ENCODE measurements at regions not wholly inside any gene's neighbourhood (a gene's known extent, or its start where the extent isn't known, plus 50 kb on each side); places are given as distances from the start of the nearest gene placed in this dataset.

DNA sequence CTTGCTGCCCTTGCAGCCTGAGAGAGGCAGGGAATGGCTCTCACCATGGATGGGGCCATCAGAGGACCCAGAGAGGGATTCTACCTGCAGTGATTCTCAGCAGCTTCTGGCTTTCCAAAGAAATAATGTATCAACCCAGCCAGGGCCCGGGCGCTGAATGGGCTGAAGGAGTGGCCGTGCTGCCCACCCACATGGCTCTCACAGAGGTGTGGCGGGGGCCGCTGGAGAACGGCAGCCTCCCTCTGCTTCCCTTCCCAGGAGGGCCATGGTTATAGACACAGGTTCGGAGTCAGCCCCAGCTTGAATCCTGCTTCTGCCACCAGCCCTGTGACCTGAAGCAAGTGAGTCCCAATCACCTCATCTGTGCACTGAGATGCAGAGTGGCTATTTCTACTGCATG, 82.7 kb downstream of the THAP12 start:
- DNase-seq: no peak

DNA sequence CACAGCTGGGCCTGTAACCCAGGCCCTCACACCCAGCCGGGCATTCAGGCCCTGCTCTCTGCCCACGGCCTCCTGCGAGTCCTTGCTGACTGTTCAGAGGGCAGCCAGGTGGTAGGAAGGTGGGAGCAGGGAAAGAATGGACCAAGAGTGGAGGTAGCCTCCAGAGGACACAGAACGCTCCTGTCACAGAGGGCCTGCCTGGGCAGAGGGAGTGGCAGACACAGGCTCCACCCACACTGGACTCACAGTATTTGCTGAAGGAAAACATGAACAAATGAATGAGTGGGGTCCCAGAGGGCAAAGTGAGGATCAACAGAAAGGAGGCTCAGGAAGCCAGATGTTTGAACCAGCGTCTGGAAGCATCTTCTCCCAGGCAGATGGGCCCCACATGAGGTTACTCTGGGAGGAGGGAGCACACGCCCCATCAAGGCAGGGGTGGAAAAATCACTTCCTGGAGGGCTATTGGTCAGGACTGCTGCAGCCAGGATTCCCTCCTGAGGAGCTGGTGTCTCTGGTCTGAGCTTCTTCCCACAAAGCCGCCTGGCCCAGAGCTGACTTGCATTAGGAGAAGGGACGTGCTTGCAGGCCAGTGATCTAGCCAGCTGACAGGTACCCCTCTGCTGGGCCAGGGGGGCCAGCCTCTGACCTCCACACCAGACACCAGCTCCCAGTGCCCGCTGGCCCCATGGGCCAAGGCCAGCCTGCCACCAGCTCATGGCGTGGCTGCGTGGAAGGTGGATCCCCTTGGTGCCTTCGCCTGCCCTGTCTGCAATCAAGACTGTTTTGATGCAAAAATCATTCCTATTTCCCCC, 84.0 kb downstream of the THAP12 start:
- no peak for DNase-seq

- no peak for DNase-seq
Measured at GRCh38 chr11:76293189-76293631, 86.9 kb upstream of the WNT11 start.

- DNase-seq: no peak
Measured at GRCh38 chr11:76292583-76293188, 86.4 kb upstream of the WNT11 start.

DNA sequence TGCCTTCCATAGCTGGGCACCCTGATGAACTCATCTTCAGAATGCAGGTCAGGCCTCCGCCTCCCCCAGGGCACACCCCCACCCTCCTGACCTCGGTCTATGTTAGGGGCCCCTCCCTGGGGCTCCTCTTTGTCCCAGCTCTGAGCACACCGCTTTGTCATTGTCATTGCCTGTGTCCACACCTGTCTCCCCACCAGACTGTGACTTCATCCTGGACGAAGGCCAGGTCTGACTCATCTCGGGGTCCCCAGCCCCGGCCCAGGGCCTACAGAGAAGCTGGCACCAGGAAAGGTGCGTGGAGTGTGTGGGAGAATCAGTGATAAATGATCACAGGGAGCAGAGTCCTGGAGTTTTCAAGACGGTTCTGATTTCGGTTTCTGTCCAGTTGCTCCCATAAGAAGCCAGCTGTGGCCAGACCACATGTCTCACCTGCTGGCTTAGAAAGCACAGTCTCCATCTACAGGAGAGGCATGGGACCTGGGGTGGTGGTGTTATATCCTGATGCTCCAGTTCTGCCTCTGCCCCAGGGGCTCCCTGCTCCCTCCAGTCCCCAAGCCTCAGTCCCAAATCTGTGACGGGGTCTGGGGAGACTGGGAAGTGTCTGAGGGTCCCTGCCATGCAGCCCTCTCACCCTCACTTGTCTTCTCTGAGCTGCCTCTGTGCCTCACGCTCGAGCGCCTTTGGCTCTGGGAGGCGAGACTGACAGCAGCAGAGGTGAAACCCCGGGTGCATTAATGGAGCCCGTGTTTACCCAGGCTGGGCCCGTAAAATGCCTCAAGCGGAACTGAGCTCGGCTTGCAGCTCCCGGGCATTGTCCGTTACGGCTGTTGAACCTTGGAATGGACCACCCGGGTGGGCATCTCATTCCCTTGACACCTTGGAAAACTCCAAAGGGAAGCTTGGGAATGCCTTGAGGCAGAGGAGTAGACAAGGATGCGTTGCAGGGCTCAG, 85.5 kb upstream of the WNT11 start:
- no peak for DNase-seq

DNA sequence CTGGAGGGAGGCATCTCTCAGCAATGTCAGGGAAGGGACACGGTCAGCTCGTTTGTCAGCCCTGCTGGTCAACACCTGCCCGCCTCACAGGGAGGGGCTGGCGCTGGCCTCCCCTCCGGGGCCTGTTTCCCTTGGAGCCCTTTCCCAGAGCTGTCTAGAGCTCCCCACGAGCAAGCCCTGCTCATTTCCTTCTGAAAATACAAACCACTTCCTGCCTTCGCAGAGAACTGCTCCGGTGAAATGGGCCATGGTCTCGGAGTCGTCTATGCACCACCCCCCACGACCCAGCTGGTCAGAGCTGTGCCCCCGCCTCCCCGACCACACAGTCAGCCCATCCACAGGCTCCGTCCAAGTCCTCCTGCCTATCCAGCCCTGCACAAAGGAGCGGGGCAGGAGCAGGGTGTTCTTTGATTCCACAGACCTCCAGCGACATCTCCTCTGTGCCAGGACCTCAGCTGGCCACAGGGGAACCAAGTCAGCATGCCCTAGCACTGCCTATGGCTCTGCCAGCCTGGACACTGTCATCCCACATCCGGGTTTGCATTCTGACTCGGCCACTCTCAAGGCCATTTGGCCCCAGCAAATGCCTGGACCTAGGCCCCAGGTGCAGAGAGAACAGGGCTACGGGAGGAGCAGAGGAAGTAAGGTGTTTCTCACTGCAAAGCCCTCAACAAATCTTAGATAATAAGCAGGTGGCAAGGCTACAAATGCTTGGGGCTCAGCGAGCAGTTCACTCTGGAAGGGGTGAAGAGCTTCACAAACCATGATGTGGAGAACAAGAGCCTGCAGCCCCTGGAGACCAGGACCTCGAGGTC, 82.1 kb upstream of the WNT11 start:
- DNase-seq: peak in 4 of 6 experiments; percentile 19 to 65 (median 34)

- no peak for DNase-seq
Measured at GRCh38 chr11:76287227-76287626, 80.9 kb upstream of the WNT11 start.

GRCh38 chr11:76285397-76286104, 79.2 kb upstream of the WNT11 start:
- DNase-seq: no peak

- no peak for DNase-seq
Measured at GRCh38 chr11:76284161-76284560, 77.9 kb upstream of the WNT11 start.

DNA sequence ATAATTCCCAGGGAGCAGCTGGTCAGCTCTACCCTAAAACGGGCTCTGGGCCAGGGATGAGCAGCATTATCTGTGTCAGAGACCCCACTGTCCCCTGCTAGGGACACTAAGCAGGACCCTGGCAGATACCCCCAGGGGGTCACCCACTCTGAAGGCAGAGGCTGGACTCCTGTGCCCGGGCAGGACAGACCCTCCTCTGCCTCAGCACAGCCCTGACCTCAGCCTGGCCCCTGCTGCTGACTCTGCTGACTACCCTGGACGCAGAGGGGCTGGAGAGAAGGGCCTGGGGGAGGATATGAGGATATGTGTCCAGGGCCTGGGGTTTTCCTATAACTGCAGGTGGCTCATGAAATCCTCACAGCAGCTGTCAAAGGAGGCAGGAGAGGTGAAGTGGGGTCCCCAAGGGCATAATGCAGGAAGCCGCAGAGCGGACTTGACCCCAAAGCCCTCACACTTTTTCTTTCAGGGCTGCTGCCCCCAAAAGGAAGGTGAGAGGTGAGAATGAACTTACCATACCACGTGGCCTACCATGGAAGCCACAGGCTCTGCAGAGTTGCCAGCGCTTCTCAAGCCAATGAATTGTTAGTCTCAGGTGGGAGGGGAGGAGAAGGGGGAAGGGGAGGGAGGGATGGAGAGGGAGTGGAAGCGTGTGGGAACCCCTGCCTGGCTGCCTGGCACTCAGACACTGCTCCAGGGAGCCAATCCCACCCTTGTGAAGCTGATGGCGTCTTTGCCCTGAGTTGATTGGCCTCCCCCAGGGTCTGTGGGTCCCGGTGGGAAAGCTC, 76.7 kb upstream of the WNT11 start:
- DNase-seq: no peak

- DNase-seq: no peak
Measured at GRCh38 chr11:76282172-76282571, 75.9 kb upstream of the WNT11 start.

GRCh38 chr11:76281558-76281906, 75.2 kb upstream of the WNT11 start:
- no peak for DNase-seq

DNA sequence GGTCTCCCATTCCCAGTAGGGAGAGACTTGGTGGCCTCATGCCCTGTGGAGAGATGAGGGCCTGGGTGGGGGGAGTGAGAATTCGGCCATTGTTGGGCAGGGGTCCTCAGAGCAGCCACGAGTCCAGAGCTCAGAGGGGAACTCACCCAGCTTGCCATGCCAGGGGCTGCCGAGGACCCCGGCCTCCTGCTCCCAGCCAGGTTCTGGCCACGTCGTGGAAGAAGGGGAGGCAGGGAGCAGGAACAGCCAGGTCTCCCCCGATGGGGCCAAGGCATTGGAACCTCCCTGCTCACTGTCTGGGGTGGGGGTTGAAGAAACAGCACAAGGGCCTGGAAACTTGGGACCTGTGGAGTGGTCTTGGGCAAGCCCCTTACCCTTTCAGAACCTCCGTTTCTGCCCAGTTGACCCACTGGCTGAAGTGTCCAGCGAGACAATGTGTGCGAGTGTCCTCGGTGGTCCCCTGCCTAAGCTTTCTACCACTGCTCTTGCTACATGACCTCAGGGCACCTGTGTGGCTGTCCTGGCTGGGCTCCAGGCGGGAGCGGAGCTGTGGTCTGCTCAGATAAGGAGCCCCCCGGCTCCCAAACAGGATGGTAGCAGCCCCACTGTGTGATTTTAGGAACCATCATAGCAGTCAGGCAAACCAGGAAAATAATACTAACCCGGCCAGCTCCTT, 74.7 kb upstream of the WNT11 start:
- no peak for DNase-seq

DNA sequence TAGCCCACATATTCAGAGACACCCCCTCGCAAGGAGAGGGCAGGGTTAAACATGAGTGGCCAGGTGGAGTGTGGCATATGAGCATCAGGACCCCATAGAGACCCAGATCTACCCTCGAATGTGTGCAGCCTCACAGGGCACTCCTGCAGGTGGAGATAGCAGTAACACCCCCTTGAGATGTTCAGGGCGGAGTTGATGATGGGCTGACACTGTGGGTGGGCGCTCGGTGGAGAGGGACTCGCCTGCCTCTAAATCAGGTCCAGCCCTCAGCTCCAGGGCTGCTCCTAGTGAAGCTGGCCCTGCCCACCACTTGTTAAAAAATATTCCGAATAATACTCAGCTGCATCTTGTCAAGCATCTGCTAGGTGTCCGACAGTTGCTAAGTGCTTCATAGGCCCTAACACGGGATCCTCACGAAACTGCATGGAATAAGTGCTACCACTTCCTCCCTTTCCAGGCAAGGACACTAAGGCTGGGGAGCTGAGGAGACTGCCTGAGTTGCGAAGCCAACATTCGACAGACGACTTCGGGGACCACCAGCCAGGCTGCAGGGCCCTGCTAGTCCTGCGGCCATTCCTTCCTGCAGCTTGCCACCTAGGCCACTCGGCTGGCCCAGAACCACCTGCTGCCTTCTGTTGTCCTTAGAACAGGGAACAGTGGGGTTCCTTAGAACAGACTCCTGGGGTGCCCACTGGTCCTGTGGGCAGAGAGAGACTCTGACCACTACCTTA, 74.0 kb upstream of the WNT11 start:
- no peak for DNase-seq

DNA sequence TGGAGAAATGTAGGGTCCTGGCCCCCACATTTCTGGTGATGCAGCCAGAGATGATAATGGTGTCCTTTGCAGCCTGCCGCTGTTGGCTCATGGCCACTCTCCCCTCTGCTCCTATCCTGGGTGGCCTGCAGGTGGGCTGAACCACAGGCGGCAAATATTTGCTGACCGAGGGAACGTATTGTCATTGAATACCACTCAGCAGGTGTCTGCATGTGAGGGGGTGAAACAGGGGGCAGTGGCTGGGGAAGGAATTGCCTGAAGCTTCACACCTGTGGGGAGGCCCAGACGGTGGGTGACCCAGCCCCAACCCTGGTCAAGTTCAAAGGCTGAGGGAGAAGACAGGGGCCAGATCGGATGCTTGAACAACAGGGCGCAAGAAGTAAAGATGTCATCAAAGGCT, 73.3 kb upstream of the WNT11 start:
- DNase-seq: no peak

DNA sequence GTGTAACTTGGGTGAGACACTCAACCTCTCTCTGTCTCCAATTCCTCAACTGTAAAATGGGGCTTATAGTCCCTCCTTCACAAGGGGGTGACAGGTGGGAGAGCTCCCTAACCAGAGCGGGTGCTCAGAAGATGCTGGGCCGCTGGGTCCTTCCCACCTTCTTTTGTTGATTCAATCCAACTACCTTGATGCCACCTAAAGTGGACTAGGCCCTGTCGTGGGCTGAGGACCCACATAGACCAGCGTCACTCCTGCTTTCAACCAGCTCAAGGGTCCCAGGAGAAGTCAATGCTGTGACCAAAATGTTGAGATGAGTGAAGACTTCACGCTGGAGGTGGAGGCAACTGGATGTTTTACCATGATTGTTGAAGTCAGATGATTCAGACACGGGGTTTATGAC, 72.7 kb upstream of the WNT11 start:
- DNase-seq: no peak

DNA sequence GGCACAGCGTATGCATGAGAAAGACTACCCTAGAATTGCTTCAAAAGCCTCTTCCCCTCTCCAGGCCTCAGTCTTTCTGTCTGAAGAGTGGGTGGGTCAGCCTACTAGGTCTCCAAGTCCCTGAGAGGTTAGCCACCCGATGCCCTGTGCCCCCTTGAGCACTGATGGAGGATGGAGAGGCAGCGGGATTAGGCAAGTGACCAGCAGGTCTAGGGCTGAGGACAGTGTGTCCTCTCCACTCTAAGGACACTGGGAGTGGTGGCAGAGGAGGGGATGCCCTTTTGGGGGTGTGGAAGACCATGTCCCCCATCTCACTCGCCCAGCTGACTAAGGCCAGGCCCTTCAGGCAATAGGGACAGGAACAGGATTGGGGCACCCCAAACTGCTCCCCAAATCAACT, 72.2 kb upstream of the WNT11 start:
- DNase-seq: no peak

DNA sequence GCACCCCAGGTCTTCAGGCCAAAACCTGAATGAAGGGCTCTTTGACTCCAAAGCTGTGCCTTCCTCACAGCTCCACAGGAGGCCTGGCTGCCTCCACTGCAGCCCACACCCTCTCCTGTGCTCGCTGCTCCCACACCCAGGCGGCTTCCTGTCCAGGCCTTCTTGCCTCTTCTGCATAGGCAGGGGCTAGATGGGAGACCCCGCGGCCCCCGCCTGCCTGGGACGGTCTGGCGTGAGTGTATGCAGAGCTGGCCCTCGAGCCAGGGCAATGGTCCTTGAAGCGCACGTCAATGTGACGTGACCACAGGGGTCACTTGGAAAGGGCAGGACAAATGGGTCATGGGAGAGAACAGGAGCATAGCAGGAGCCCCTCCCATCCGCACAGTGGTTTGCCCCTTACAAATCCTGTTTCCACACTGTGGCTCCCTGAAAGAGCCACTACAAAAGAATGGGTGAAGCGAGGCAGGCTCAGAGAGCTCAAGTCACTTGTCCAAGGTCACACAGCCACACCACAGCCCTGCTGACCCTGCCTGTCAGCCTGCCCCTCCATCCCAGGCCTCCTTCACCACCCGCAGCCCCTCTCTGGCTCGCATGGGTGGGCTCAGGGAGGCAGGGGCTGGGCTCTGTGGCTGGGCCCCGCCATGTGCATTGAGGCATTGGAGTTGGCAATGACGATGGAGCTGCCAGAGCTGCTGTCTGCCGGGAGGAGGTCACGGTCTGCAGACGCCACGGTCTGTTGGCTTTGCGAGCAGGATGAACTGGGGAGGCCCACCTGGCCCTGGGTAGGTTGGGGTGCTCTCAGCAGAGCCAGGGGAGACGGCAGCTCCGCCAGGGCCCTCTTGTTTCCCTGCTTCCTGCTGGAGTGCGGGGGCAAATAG, 71.2 kb upstream of the WNT11 start:
- no peak for DNase-seq

DNA sequence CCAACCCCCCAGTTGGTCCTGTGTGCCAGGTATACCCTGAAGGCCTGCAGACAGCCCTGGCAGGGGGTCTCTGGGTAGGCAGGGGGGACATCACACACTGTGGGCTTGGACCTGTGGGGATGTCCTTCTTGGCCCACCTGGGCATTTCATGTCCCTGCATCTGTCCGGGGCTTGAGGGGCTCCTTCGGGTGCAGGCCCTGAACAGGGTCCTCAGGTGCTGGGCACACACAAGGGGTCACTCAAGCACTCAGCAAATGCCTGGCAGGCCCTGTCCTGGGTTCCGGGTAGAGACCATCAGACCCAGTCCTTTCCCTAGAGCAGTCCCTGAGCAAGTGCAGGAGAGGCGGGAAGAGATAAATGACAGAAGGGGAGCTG, 70.5 kb upstream of the WNT11 start:
- no peak for DNase-seq
